ENCODE measurements at regions not wholly inside any gene's neighbourhood (a gene's known extent, or its start where the extent isn't known, plus 50 kb on each side); places are given as distances from the start of the nearest gene placed in this dataset.
"Not testable (repeated sequence)": the region's sequence is repeated elsewhere in the genome, so short reads cannot be mapped to it uniquely, and the experiment has no call there.

DNA sequence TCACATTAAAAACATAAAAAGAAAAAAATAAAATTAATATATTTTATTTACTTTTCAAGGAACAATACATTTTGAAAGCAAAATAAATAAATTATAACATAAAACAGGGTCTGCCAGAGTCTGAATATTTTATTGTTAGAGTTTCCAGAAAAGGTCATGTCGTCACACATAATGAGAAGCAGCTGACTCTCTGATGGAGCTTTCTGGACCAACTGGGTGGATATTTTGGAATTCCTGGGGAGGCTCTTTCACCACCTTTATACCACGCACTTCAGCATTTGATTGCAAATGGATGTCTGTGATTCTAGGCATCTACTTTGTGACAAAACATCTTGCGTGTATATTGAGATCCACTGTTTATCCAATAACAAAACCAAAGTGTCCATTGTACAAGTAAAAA is 455.0 kb upstream of the CCDC179 start:
- TF ChIP-seq POLR2A (IDR thresholded peaks at IDR 0.05), result no peak
- TF ChIP-seq, protein P1, sequence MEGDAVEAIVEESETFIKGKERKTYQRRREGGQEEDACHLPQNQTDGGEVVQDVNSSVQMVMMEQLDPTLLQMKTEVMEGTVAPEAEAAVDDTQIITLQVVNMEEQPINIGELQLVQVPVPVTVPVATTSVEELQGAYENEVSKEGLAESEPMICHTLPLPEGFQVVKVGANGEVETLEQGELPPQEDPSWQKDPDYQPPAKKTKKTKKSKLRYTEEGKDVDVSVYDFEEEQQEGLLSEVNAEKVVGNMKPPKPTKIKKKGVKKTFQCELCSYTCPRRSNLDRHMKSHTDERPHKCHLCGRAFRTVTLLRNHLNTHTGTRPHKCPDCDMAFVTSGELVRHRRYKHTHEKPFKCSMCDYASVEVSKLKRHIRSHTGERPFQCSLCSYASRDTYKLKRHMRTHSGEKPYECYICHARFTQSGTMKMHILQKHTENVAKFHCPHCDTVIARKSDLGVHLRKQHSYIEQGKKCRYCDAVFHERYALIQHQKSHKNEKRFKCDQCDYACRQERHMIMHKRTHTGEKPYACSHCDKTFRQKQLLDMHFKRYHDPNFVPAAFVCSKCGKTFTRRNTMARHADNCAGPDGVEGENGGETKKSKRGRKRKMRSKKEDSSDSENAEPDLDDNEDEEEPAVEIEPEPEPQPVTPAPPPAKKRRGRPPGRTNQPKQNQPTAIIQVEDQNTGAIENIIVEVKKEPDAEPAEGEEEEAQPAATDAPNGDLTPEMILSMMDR (IDR thresholded peaks at IDR 0.05), result no peak
- DNase-seq (ENCODE audit: low spot score in 2 of 2), result no peak
- 47 to 92% methylated on average over 3 of the region's 3 CpGs for WGBS, 2 donors
- intact Hi-C loops (cut with DNase I; ENCODE audit: low total_unique reads), result no loop called here
- H3K4me3 ChIP-seq (ENCODE audit: low read depth, poor library complexity, severe bottlenecking), result no peak overlapping the region

DNA sequence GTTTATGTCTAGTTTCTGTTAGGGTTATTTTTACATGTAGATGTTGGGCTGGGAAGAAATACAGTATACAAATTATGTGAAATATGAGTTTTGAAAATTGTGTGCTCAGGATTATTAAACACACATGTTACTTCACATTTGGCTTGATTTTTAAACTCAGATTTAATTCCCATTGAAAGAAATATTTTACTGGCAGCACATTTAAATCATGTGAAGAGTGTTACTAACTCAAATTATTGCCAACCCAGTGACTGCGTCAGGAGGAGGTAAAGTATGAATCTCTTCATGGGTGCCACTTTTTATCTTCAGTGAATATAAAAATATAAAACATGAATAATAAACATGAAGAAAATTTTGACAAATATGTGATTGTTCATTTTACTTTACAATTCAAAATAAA is 457.5 kb upstream of the CCDC179 start:
- WGBS, 2 donors, result 27 to 28% methylated on average over 1 of the region's 1 CpG
- no peak for DNase-seq (ENCODE audit: low spot score in 2 of 2)
- TF ChIP-seq, protein P1 (IDR thresholded peaks at IDR 0.05), result no peak
- no peak for TF ChIP-seq POLR2A (IDR thresholded peaks at IDR 0.05)
- H3K4me3 ChIP-seq (ENCODE audit: low read depth, poor library complexity, severe bottlenecking), result no peak overlapping the region
- intact Hi-C loops (cut with DNase I; ENCODE audit: low total_unique reads), result no loop called here

DNA sequence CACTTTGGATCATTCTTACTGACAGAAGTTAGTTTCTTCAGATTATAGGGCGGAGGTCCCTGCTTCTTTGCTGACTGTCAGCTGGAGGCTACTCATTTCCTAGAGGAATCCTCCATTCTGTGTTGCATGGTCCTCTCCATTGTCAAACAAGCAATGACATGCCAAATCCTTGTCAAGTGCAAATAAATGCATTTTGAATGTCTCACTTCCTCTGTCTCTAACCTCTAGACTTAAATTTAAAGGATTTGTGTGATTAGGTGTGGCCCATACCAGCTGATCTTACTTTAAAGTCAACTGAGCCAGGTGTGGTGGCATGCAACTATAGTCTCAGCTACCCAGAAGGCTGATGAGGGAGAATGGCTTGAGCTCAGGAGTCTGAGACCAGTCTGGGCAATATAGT is 458.4 kb upstream of the CCDC179 start:
- DNase-seq (ENCODE audit: low spot score in 2 of 2), result no peak
- no peak overlapping the region for H3K4me3 ChIP-seq (ENCODE audit: low read depth, poor library complexity, severe bottlenecking)
- intact Hi-C loops (cut with DNase I; ENCODE audit: low total_unique reads), result no loop called here
- TF ChIP-seq POLR2A (IDR thresholded peaks at IDR 0.05), result no peak
- TF ChIP-seq, protein P1 (IDR thresholded peaks at IDR 0.05), result no peak
- WGBS, 2 donors, result 59 to 74% methylated on average over 1 of the region's 1 CpG

DNA sequence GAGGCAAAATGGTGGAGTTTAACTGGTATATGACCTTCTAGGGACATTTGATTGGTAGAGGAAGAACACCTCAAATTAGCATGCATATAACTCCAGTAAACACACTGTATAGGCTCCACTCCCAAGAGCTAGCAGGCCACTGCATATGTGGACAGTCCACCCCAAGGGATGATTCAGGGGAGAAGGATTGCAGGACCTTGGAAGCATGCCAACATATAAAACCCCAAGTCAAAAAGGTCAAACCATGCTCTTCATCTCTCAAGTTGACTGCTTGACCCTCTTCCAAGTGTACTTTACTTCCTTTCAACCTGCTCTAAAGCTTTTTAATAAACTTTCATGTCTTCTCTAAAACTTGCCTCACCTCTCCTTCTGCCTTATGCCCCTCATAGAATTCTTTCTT is 459.9 kb upstream of the CCDC179 start:
- no peak for TF ChIP-seq POLR2A (IDR thresholded peaks at IDR 0.05)
- TF ChIP-seq, protein P1 (IDR thresholded peaks at IDR 0.05), result no peak
- intact Hi-C loops (cut with DNase I; ENCODE audit: low total_unique reads), result no loop called here
- H3K4me3 ChIP-seq (ENCODE audit: low read depth, poor library complexity, severe bottlenecking), result no peak overlapping the region
- no peak for DNase-seq (ENCODE audit: low spot score in 2 of 2)

- H3K4me3 ChIP-seq (ENCODE audit: low read depth, poor library complexity, severe bottlenecking); intact Hi-C loops (cut with DNase I; ENCODE audit: low total_unique reads); DNase-seq (ENCODE audit: low spot score in 2 of 2): not testable (repeated sequence)
- 78 to 80% methylated on average over 6 of the region's 6 CpGs for WGBS, 2 donors
These were observed 475.3 kb upstream of the CCDC179 start for GRCh38 chr11:23335586-23335985.

DNA sequence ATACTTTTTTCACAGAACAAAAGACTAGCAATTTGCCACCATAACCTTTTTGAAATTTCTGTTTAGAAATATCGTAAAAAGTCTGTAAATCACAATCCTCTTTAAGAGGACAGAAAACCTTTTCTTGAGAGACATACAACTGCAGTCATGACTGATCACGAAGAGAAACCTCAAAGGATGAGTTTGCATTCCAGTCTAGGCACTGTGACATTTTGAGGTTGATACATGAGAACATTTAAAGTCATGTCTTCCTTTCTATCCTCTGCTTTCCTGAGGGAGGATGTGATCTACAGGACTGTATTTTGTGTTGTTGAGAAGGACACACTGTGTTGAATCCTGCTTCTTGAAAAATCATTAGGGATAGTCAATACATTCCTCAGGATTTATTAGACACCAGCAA is 476.7 kb upstream of the CCDC179 start:
- intact Hi-C loops (cut with DNase I; ENCODE audit: low total_unique reads), result no loop called here
- no peak for DNase-seq (ENCODE audit: low spot score in 2 of 2)
- no peak for TF ChIP-seq POLR2A (IDR thresholded peaks at IDR 0.05)
- TF ChIP-seq, protein P1 (IDR thresholded peaks at IDR 0.05), result no peak
- no peak overlapping the region for H3K4me3 ChIP-seq (ENCODE audit: low read depth, poor library complexity, severe bottlenecking)
- WGBS, 2 donors, result 73 to 74% methylated on average over 2 of the region's 2 CpGs
